IMR-90 (cell line): ENCODE measurements at regions not wholly inside any gene's neighbourhood (a gene's known extent, or its start where the extent isn't known, plus 50 kb on each side); places are given as distances from the start of the nearest gene placed in this dataset.

Experiments
- BHLHE40 ChIP-seq: fragments of 150-350 bp; IDR thresholded peaks from 2 replicates; pipeline ENCODE4 v1.6.1; 2016; ENCODE audit warnings: mild to moderate bottlenecking, low read depth, low read length
- CEBPB ChIP-seq: IDR thresholded peaks from 2 replicates; pipeline ENCODE4 v1.6.1; 2012; ENCODE audit warnings: low read depth, low read length, improper control_type of control experiment
- CHD1 ChIP-seq: IDR thresholded peaks from 2 replicates; pipeline ENCODE4 v1.6.1; 2012; ENCODE audit warnings: low read depth, low read length, improper control_type of control experiment
- FOS ChIP-seq: fragments of 150-350 bp; IDR thresholded peaks from 2 replicates; pipeline ENCODE4 v1.6.1; 2016; ENCODE audit warnings: low read depth, low read length
- MAFK ChIP-seq: IDR thresholded peaks from 2 replicates; pipeline ENCODE4 v1.6.1; 2012; ENCODE audit warnings: low read depth, low read length, improper control_type of control experiment
- MAZ ChIP-seq: IDR thresholded peaks from 2 replicates; pipeline ENCODE4 v1.6.1; 2012; ENCODE audit warnings: low read depth, mild to moderate bottlenecking, low read length, improper control_type of control experiment, moderate library complexity, borderline replicate concordance
- MXI1 ChIP-seq: IDR thresholded peaks from 2 replicates; pipeline ENCODE4 v1.6.1; 2012; ENCODE audit warnings: low read depth, mild to moderate bottlenecking, low read length, moderate library complexity, borderline replicate concordance
- POLR2A ChIP-seq: IDR thresholded peaks from 2 replicates; pipeline ENCODE4 v1.6.1; 2012; ENCODE audit warnings: mild to moderate bottlenecking, low read depth, low read length
- RAD21 ChIP-seq: IDR thresholded peaks from 2 replicates; pipeline ENCODE4 v1.6.1; 2012; ENCODE audit warnings: low read length, improper control_type of control experiment
- RCOR1 ChIP-seq: IDR thresholded peaks from 2 replicates; pipeline ENCODE4 v1.6.1; 2012; ENCODE audit warnings: mild to moderate bottlenecking, low read length, improper control_type of control experiment; ENCODE audit not compliant: insufficient replicate concordance
- SMC3 ChIP-seq: fragments of 150-350 bp; IDR thresholded peaks from 2 replicates; pipeline ENCODE4 v1.6.1; 2016; ENCODE audit warnings: low read depth, mild to moderate bottlenecking, antibody characterized with exemption, low read length, moderate library complexity
- USF2 ChIP-seq: fragments of 150-350 bp; IDR thresholded peaks from 2 replicates; pipeline ENCODE4 v1.6.1; 2017; ENCODE audit warnings: mild to moderate bottlenecking, antibody characterized with exemption, low read length, low read depth
- TF ChIP-seq, protein P1 (sequence below): conservative IDR thresholded peaks from 2 replicates; pipeline ENCODE4 v1.5.1; 2012; ENCODE audit warnings: mild to moderate bottlenecking, low read depth, low read length, improper control_type of control experiment
- TF ChIP-seq, protein P2 (sequence below): fragments of 150-350 bp; IDR thresholded peaks from 2 replicates; pipeline ENCODE4 v1.6.1; 2016; ENCODE audit warnings: low read depth, mild to moderate bottlenecking, low read length, moderate library complexity, borderline replicate concordance

GRCh38 chr20:48324744-48325143 lies 503.1 kb downstream of the PREX1 start:
- no peak for TF ChIP-seq MXI1
- TF ChIP-seq, protein P1, sequence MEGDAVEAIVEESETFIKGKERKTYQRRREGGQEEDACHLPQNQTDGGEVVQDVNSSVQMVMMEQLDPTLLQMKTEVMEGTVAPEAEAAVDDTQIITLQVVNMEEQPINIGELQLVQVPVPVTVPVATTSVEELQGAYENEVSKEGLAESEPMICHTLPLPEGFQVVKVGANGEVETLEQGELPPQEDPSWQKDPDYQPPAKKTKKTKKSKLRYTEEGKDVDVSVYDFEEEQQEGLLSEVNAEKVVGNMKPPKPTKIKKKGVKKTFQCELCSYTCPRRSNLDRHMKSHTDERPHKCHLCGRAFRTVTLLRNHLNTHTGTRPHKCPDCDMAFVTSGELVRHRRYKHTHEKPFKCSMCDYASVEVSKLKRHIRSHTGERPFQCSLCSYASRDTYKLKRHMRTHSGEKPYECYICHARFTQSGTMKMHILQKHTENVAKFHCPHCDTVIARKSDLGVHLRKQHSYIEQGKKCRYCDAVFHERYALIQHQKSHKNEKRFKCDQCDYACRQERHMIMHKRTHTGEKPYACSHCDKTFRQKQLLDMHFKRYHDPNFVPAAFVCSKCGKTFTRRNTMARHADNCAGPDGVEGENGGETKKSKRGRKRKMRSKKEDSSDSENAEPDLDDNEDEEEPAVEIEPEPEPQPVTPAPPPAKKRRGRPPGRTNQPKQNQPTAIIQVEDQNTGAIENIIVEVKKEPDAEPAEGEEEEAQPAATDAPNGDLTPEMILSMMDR: no peak
- no peak for TF ChIP-seq FOS
- TF ChIP-seq BHLHE40: no peak
- no peak for TF ChIP-seq MAFK
- no peak for TF ChIP-seq POLR2A
- no peak for TF ChIP-seq RCOR1
- TF ChIP-seq USF2: no peak
- no peak for TF ChIP-seq CEBPB
- TF ChIP-seq, protein P2, sequence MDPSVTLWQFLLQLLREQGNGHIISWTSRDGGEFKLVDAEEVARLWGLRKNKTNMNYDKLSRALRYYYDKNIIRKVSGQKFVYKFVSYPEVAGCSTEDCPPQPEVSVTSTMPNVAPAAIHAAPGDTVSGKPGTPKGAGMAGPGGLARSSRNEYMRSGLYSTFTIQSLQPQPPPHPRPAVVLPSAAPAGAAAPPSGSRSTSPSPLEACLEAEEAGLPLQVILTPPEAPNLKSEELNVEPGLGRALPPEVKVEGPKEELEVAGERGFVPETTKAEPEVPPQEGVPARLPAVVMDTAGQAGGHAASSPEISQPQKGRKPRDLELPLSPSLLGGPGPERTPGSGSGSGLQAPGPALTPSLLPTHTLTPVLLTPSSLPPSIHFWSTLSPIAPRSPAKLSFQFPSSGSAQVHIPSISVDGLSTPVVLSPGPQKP: no peak
- no peak for TF ChIP-seq RAD21
- TF ChIP-seq CHD1: no peak
- no peak for TF ChIP-seq SMC3
- TF ChIP-seq MAZ: no peak
